ENCODE measurements at regions not wholly inside any gene's neighbourhood (a gene's known extent, or its start where the extent isn't known, plus 50 kb on each side); places are given as distances from the start of the nearest gene placed in this dataset.

DNA sequence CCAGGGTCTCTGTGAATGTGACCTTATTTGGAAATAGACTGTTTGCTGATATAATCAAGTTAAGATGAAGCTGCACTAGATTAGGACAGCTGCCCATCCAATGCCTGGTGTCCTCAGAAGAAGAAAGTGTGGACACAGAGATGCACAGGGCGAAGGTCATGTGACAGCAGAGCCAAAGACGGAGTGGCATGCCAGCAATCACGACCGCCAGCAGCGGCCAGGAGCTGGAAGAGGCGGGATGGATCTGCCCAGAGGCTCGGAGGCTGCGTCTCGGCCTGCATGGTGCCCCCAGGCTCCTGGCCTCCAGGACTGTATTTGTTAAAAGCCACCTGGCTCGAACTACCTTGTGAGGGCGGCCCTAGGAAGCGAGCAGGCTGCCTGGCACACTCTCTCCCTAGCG is 76.5 kb downstream of the RFLNA start:
- no peaks in the 10 kb centered on the region for H3K9me3 ChIP-seq (ENCODE audit: control insufficient read depth, insufficient read depth, low read depth, low read length)
- TF ChIP-seq TCF7L2 (IDR thresholded peaks at IDR 0.05; ENCODE audit: low read depth, low read length) (no peak), SIN3A (IDR thresholded peaks at IDR 0.05; ENCODE audit: borderline replicate concordance, insufficient read depth, low read depth, low read length) (no peak), POLR2AphosphoS5 (IDR thresholded peaks at IDR 0.05; ENCODE audit: low read depth, low read length) (no peak; the same call in 1 of the 2 replicates)
- TF ChIP-seq, protein P1, sequence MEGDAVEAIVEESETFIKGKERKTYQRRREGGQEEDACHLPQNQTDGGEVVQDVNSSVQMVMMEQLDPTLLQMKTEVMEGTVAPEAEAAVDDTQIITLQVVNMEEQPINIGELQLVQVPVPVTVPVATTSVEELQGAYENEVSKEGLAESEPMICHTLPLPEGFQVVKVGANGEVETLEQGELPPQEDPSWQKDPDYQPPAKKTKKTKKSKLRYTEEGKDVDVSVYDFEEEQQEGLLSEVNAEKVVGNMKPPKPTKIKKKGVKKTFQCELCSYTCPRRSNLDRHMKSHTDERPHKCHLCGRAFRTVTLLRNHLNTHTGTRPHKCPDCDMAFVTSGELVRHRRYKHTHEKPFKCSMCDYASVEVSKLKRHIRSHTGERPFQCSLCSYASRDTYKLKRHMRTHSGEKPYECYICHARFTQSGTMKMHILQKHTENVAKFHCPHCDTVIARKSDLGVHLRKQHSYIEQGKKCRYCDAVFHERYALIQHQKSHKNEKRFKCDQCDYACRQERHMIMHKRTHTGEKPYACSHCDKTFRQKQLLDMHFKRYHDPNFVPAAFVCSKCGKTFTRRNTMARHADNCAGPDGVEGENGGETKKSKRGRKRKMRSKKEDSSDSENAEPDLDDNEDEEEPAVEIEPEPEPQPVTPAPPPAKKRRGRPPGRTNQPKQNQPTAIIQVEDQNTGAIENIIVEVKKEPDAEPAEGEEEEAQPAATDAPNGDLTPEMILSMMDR (IDR thresholded peaks at IDR 0.05): no peak
- TF ChIP-seq, protein P2, sequence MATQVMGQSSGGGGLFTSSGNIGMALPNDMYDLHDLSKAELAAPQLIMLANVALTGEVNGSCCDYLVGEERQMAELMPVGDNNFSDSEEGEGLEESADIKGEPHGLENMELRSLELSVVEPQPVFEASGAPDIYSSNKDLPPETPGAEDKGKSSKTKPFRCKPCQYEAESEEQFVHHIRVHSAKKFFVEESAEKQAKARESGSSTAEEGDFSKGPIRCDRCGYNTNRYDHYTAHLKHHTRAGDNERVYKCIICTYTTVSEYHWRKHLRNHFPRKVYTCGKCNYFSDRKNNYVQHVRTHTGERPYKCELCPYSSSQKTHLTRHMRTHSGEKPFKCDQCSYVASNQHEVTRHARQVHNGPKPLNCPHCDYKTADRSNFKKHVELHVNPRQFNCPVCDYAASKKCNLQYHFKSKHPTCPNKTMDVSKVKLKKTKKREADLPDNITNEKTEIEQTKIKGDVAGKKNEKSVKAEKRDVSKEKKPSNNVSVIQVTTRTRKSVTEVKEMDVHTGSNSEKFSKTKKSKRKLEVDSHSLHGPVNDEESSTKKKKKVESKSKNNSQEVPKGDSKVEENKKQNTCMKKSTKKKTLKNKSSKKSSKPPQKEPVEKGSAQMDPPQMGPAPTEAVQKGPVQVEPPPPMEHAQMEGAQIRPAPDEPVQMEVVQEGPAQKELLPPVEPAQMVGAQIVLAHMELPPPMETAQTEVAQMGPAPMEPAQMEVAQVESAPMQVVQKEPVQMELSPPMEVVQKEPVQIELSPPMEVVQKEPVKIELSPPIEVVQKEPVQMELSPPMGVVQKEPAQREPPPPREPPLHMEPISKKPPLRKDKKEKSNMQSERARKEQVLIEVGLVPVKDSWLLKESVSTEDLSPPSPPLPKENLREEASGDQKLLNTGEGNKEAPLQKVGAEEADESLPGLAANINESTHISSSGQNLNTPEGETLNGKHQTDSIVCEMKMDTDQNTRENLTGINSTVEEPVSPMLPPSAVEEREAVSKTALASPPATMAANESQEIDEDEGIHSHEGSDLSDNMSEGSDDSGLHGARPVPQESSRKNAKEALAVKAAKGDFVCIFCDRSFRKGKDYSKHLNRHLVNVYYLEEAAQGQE (IDR thresholded peaks at IDR 0.05; ENCODE audit: insufficient read depth in 1 of 2, low read depth in 2 of 2, low read length in 1 of 2): no peak
- CTCF ChIA-PET: no interaction called here
- H3K36me3 ChIP-seq (ENCODE audit: control insufficient read depth, insufficient read depth, low read length): peaks cover 7% of the 10 kb centered on the region
- DNase-seq (ENCODE audit: low read depth, low spot score) (no peak), ATAC-seq (0 out of 2 replicates have a peak, but pooled peaks have one; percentile 3)
- BruUV-seq (replicated peaks): no TSS peak
- H3K27ac ChIP-seq (ENCODE audit: low read length): peak overlapping the region; percentile 86
- H3K27me3 ChIP-seq (ENCODE audit: control insufficient read depth, insufficient read depth, low read length): no peaks in the 10 kb centered on the region
- in situ Hi-C loops (cut with HindIII; ENCODE audit: low pct_unique_long_range_greater_than_20kb, low sequenced_read_pairs): no loop called here
- POLR2A ChIA-PET: no interaction called here
- intact Hi-C loops (cut with micrococcal nuclease; ENCODE audit: unreplicated experiment): no loop called here
- H3K4me3 ChIP-seq (ENCODE audit: low read depth in 2 of 2, low read length in 2 of 2): no peak overlapping the region
- H3K4me1 ChIP-seq (ENCODE audit: control insufficient read depth, insufficient read depth, low read length): peaks cover 75% of the 10 kb centered on the region

GRCh38 chr12:124370851-124371250 is 76.0 kb downstream of the RFLNA start:
- Histone ChIP-seq H3K27me3 (ENCODE audit: control insufficient read depth, insufficient read depth, low read length) (no peaks in the 10 kb centered on the region), H3K27ac (ENCODE audit: low read length) (peak overlapping the region; percentile 86), H3K4me1 (ENCODE audit: control insufficient read depth, insufficient read depth, low read length) (peaks cover 80% of the 10 kb centered on the region), H3K4me3 (ENCODE audit: low read depth in 2 of 2, low read length in 2 of 2) (no peak overlapping the region), H3K36me3 (ENCODE audit: control insufficient read depth, insufficient read depth, low read length) (peaks cover 7% of the 10 kb centered on the region), H3K9me3 (ENCODE audit: control insufficient read depth, insufficient read depth, low read depth, low read length) (no peaks in the 10 kb centered on the region)
- TF ChIP-seq TCF7L2 (IDR thresholded peaks at IDR 0.05; ENCODE audit: low read depth, low read length) (no peak), SIN3A (IDR thresholded peaks at IDR 0.05; ENCODE audit: borderline replicate concordance, insufficient read depth, low read depth, low read length) (no peak), POLR2AphosphoS5 (IDR thresholded peaks at IDR 0.05; ENCODE audit: low read depth, low read length) (no peak)
- TF ChIP-seq, protein P2 (IDR thresholded peaks at IDR 0.05; ENCODE audit: insufficient read depth in 1 of 2, low read depth in 2 of 2, low read length in 1 of 2): no peak
- in situ Hi-C loops (cut with HindIII; ENCODE audit: low pct_unique_long_range_greater_than_20kb, low sequenced_read_pairs) (no loop called here), intact Hi-C loops (cut with micrococcal nuclease; ENCODE audit: unreplicated experiment) (no loop called here)
- DNase-seq (ENCODE audit: low read depth, low spot score) (no peak), ATAC-seq (no peak)
- no TSS peak for BruUV-seq (replicated peaks)
- ChIA-PET POLR2A (no interaction called here), CTCF (no interaction called here)

All from Panc1 (cell line).